22Rv1 (cell line): ENCODE measurements at regions not wholly inside any gene's neighbourhood (a gene's known extent, or its start where the extent isn't known, plus 50 kb on each side); places are given as distances from the start of the nearest gene placed in this dataset.

Experiments used
- ZFX ChIP-seq: fragments of 450-650 bp; IDR thresholded peaks from 2 replicates; pipeline ENCODE4 v1.6.1; 2017; ENCODE audit warnings: antibody characterized with exemption, borderline replicate concordance
- TF ChIP-seq, protein P1 (sequence below): fragments of 450-650 bp; IDR thresholded peaks from 2 replicates; pipeline ENCODE4 v1.5.1; 2017; ENCODE audit warnings: mild to moderate bottlenecking

DNA sequence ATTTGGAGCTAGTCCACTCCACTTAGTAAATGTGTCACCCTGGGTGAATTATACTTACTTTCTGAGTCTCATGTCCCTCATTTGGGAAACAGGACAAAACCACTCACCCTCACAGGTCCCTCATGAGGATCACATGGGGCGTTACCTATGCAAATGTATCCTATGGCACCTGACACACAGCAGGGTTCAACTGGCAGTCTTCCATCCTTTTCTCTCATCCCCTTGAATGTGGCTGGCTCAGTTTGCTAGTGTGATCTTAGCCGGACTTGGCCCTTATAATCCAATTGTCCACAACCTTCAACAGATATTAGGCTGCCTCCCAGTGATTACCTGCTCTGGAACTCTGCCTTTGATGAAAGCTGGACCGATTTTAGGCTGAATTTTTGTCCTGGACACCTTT, 308.8 kb downstream of the MAP2K6 start:
- TF ChIP-seq, protein P1, sequence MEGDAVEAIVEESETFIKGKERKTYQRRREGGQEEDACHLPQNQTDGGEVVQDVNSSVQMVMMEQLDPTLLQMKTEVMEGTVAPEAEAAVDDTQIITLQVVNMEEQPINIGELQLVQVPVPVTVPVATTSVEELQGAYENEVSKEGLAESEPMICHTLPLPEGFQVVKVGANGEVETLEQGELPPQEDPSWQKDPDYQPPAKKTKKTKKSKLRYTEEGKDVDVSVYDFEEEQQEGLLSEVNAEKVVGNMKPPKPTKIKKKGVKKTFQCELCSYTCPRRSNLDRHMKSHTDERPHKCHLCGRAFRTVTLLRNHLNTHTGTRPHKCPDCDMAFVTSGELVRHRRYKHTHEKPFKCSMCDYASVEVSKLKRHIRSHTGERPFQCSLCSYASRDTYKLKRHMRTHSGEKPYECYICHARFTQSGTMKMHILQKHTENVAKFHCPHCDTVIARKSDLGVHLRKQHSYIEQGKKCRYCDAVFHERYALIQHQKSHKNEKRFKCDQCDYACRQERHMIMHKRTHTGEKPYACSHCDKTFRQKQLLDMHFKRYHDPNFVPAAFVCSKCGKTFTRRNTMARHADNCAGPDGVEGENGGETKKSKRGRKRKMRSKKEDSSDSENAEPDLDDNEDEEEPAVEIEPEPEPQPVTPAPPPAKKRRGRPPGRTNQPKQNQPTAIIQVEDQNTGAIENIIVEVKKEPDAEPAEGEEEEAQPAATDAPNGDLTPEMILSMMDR, result no peak
- no peak for TF ChIP-seq ZFX
